ENCODE measurements at regions not wholly inside any gene's neighbourhood (a gene's known extent, or its start where the extent isn't known, plus 50 kb on each side); places are given as distances from the start of the nearest gene placed in this dataset.

GRCh38 chr1:60978421-60979357 is 103.7 kb upstream of the NFIA start:
- peak; percentile 43 for TF ChIP-seq CTCF (IDR thresholded peaks at IDR 0.05; ENCODE audit: low read depth, low read length, missing control alignments)
- no peak for DNase-seq (ENCODE audit: low read depth)
- in situ Hi-C loops (cut with HindIII; ENCODE audit: low sequenced_read_pairs): no loop called here
- H3K4me3 ChIP-seq (ENCODE audit: low read depth, low read length): no peak overlapping the region

GRCh38 chr1:60977661-60978060 is 104.7 kb upstream of the NFIA start:
- TF ChIP-seq CTCF (IDR thresholded peaks at IDR 0.05; ENCODE audit: low read depth, low read length, missing control alignments): no peak
- DNase-seq (ENCODE audit: low read depth): no peak
- in situ Hi-C loops (cut with HindIII; ENCODE audit: low sequenced_read_pairs): no loop called here
- H3K4me3 ChIP-seq (ENCODE audit: low read depth, low read length): no peak overlapping the region

GRCh38 chr1:60974524-60975372 is 107.6 kb upstream of the NFIA start:
- DNase-seq (ENCODE audit: low read depth): no peak
- in situ Hi-C loops (cut with HindIII; ENCODE audit: low sequenced_read_pairs): no loop called here
- no peak overlapping the region for H3K4me3 ChIP-seq (ENCODE audit: low read depth, low read length)
- no peak for TF ChIP-seq CTCF (IDR thresholded peaks at IDR 0.05; ENCODE audit: low read depth, low read length, missing control alignments)

- in situ Hi-C loops (cut with HindIII; ENCODE audit: low sequenced_read_pairs): no loop called here
- H3K4me3 ChIP-seq (ENCODE audit: low read depth, low read length): no peak overlapping the region
- no peak for DNase-seq (ENCODE audit: low read depth)
- TF ChIP-seq CTCF (IDR thresholded peaks at IDR 0.05; ENCODE audit: low read depth, low read length, missing control alignments): no peak
Observed at GRCh38 chr1:60973668-60974067, 108.7 kb upstream of the NFIA start.

- in situ Hi-C loops (cut with HindIII; ENCODE audit: low sequenced_read_pairs): no loop called here
- no peak for TF ChIP-seq CTCF (IDR thresholded peaks at IDR 0.05; ENCODE audit: low read depth, low read length, missing control alignments)
- H3K4me3 ChIP-seq (ENCODE audit: low read depth, low read length): no peak overlapping the region
- DNase-seq (ENCODE audit: low read depth): peak; percentile 41
Observed at GRCh38 chr1:60972841-60973364, 109.5 kb upstream of the NFIA start.

- DNase-seq (ENCODE audit: low read depth): no peak
- H3K4me3 ChIP-seq (ENCODE audit: low read depth, low read length): no peak overlapping the region
- no peak for TF ChIP-seq CTCF (IDR thresholded peaks at IDR 0.05; ENCODE audit: low read depth, low read length, missing control alignments)
- in situ Hi-C loops (cut with HindIII; ENCODE audit: low sequenced_read_pairs): no loop called here
Observed at GRCh38 chr1:60971330-60971729, 111.0 kb upstream of the NFIA start.
